ENCODE measurements at regions not wholly inside any gene's neighbourhood (a gene's known extent, or its start where the extent isn't known, plus 50 kb on each side); places are given as distances from the start of the nearest gene placed in this dataset.
"Not testable (repeated sequence)": the region's sequence is repeated elsewhere in the genome, so short reads cannot be mapped to it uniquely, and the experiment has no call there.

DNA sequence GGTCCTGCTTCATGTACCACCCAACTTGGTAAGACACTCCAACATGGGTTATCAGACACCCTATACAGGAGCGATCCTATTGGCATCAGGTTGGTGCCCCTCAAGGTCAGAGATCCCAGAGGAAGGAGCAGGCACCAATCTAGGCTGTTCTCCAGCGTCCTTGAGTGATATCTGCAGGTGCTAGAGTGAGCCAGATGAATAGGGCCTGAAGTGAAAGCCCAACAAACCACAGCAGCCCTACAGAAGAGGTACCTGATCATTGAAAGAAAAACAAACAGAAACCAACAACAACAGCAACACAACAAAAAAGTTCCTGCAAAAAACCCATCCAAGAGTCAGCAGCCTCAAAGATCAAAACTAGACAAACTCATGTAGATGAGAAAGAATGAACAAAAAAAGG is 584.8 kb downstream of the HINT1 start:
- no peak for DNase-seq (ENCODE audit: low read depth in 2 of 2)

DNA sequence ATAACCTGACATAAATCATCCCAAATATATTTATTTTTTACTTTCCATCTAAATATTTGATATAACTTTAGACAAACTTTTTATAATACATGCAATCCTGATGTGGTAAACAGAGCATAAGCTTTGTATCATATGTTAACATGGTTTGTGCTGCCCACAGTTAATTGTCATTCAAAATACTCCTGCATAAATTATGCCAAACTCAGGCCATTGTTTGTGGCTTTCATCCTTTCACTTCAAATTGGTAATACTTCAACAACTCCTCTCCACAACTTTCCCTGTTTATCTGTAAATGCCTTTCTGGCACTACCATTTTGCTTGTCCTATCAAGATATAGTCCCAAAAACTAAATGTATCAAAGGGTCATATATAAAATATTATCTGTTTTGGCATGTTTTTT is 586.7 kb downstream of the HINT1 start:
- DNase-seq (ENCODE audit: low read depth in 2 of 2) = no peak

DNA sequence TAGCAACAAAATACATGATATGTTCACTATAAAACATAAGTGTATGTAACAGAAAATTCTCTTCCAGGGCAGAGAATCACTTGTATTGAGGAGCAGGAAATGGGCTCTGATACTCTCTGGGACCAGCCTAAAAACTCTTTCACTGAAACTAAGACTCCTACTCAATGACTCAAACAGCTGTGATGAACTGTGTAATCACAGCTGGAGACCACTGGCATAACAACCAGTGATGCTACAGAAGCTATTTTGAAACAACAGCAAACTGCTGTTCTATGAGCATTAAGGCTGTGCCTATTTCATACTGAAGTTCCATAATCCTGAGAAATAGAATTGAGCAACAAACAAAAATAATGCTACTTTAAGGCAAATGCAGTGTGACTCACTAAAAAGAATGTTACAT is 594.0 kb downstream of the HINT1 start:
- DNase-seq (ENCODE audit: low read depth in 2 of 2) = no peak

DNA sequence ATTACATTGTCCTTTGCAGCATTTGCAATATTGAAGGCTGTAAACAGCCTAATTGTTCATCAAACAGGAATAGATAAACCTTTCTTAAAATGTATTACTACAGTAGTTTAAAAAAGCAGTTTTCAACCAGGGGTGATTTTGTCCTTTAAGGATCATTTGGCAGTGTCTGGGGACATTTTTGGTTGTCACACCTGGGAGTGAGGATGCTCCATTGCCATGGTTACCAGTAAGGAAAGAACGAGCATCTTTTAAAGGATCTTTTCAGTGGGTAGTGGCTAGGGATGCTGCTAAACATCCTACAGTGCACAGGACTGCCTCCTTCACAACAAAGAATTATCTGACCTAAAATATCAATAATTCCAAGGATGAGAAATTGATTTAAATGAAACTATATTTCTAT is 596.3 kb downstream of the HINT1 start:
- no peak for DNase-seq (ENCODE audit: low read depth in 2 of 2)

DNA sequence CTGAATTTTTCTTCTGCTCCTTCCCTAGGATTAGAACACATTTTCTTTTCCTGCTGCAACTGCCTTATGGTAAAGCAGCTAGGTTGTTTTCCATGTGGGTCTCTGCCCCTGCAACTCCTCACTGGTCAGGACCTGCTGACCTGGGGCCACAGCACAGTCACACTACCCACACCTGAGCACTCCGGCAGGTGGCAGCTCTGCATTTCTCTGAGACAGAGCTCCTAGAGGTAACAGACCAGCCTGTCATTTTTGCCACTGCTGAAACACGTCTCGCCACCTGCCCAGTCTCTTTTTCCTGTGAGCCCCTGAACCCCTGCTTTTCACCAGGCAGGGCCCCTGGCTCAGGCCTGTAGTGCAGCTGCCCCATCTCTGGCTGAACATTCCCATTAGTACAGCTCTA is 609.6 kb downstream of the HINT1 start:
- DNase-seq (ENCODE audit: low read depth in 2 of 2) = no peak

DNA sequence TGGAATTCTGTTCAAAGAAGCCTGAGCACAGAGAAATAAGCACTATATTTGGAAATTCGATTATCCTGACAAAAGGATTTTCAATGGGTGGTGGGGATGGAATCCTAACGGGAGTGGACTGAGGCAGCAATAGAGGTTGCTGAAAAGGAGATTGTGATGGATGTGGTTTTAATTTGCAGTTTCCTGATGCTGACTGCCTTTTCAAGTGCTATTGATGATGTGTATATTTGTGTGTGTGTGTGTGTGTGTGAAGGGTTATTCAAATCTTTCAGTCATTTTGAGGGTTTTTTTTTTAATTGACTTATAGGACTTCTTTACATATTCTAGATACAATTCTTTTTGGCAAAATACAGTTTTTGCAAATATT is 614.5 kb downstream of the HINT1 start:
- DNase-seq (ENCODE audit: low read depth in 2 of 2) = no peak

DNA sequence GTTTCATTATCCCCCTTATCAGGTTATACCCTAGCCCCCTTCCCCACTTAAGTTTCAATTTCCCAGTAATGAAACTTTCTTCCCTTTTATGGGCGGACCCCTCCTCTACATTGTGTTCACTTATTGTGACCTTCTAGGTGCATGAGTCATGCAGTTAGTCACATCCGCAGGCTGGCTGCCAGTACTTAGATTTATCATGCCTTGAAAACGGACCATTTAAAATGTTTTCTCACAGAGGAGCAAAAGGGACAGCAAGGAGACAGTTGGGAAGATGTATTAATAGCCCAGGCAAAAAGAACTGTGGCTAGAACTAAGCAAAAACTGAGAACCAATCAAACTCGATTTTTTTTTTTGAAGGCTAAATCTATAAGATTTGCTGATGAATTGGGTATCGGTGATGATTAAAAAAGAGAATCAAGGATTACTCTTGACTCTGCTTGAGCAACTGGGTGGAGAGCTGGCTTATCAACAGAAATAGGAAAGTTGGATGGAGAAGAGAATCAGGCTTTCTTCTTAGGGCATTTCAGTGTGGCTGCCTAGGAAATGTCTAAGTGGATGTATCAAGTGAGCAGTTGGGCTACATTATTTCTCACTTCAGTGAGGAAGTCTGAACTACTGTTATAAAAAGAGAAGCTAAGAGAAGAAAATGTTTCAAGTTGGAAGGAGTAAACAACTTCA is 615.0 kb downstream of the HINT1 start:
- no peak for DNase-seq (ENCODE audit: low read depth in 2 of 2)

DNA sequence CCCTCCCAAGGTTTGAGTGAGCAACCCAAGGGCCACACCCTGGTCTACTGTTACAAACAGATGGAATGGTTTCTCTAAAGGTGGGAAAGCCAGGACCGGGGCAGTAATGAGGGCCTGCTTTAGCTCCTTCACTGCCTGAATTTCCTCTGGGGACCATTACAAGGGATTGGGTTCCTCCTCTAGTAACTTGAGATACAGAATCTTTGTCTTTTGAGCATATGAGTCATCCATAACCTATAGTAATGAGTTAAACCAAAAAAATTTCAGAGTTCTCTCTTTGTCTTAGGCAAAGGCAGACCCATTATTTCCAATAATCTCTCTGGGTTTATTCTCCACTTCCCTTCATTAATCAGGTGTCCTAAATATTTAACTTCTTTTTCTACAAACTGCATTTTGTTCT is 618.8 kb downstream of the HINT1 start:
- no peak for DNase-seq (ENCODE audit: low read depth in 2 of 2)

DNA sequence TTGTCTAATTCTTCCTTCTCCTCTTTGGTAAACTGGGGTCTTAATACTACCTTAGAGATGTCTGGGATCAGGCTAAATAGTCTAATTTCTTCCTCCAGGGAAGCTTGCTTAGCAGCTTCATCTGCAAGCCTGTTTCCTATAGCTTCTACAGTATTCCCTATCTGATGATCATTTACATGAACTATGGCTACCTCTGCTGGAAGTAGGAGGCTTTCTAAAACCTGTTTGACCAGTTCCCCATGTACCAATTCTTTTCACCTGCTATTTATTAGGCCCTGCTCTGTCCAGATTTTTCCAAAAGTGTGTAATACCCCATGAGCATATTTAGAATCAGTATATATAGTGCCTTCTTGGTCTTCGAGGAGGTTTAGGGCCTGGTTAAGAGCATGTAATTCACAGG is 619.8 kb downstream of the HINT1 start:
- DNase-seq (ENCODE audit: low read depth in 2 of 2) = no peak

DNA sequence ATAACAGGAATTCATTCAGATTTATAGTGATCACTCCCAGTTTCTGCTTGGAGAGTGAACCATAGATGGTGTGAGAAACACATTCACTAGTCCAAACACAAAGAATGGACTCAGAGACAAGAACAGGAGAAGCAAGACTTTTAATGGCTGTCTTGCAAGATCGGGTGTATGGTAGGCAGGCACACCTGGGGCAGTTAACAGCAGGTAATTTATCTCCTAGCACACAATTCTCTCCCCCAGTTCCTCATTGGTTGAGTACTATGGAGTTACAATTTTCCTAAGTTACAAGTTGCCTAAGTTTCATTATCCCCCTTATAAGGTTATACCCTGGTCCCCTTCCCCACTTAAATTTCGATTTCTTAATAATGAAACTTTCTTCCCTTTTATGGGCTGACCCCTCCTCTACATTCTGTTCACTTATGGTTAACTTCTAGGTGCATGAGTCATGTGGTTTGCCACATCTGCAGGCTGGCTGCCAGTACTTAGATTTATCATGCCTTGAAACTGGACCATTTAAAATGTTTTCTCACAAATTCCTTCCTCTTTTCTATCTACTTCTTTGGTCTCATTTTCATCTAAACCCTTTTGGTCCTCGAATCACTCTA is 623.3 kb downstream of the HINT1 start:
- DNase-seq (ENCODE audit: low read depth in 2 of 2) = no peak

DNA sequence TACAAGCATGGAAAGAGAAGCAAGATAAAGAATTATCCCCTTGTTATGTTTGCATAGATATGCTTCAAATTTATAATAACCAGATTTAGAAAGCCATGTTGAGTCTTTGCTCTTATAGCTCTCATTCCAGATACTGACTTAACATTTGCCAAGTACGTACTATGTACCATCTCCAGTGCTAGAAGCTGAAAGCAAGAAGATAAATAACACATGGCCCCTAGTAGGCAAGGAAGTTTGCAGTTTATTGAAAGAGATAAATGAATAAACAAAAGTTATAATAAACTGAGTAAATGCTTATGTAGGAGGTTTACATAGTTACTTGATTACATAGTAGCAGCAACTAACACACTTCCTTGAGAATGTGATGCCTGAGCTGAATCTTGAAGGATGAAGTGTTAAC is 628.4 kb downstream of the HINT1 start:
- DNase-seq (ENCODE audit: low read depth in 2 of 2) = no peak

DNA sequence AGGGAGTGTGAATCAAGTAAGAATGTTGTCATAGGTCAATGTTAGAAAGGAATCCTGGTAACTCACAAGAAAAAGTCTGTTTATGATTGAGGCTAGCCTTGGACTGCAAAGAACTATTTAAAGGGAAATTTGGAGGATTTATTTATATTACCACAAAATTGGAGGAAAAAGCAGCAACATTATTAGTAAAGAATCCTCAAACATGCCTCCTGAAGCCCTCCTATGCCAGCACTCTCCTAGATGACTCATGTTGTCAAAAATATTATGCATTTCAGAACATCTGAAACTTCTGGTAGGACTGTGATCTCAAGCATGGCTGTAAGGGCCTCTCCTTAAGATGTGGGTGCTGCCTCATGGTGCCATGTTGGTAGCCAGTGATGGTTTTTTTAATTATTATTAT is 628.5 kb downstream of the CHSY3 start:
- no peak for DNase-seq (ENCODE audit: low read depth in 2 of 2)

DNA sequence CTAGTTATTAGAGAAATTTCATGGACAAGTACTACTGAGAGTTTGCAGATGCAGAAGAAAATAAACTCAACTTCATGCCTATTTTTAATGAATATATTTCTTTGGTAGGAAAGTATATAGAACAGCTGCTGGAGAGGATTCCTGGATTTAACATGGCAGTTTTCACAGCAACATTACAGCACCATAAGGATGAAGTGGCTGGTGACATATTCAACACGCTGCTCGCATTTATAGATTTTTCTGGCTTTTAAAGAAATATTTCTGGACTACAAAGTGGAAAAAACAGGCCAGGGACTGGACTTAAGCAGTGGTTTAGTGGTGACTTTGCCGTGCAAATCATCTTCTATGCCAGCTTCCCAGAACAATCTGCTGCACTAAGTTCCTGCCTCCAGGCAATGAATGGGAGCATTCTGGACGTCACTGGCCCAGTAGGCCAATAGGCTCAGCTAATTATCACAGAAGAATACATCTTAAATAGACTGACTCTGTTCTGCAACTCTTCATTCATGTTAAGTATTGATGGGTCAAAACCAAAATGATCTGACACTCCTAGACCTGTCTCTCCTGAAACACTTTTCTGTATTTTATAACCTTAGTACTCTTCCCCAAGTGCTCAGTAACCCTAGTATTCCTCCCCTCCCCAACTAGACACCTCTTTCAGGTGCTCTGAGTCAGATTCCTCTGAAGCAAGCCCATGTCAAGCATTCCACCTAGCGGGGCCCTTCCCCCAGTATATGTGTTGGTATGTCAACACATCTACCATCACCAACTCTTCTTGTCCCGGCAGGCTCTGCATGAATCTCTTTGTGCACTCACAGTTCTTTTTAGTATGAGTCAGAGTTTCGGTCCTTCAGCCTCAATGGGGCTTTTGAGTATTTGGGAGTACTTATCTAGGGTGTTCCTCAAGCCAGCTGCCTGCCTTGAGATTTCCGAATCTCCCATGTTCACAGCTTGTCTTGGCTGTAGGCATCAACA is 625.5 kb downstream of the CHSY3 start:
- no peak for DNase-seq (ENCODE audit: low read depth in 2 of 2)

DNA sequence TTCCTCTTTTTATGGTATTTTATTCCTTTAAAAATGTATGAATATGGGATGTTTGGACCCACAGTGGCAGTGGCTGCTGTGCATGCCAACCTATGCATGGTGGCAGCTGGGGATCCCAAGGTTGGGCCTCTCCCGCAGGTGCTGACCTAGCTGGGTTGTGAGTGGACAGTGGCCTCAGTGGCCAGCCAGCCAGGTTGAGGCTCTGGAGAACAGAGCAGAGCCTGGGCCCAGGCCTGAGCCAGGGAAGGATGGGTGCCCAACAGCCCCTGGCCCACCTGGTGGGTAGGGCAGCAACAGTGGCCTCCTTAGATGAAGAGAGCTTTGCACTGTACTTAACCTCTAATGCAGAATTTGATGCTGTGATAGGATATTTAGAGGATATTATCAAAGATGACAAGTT is 624.8 kb downstream of the CHSY3 start:
- DNase-seq (ENCODE audit: low read depth in 2 of 2) = no peak

DNA sequence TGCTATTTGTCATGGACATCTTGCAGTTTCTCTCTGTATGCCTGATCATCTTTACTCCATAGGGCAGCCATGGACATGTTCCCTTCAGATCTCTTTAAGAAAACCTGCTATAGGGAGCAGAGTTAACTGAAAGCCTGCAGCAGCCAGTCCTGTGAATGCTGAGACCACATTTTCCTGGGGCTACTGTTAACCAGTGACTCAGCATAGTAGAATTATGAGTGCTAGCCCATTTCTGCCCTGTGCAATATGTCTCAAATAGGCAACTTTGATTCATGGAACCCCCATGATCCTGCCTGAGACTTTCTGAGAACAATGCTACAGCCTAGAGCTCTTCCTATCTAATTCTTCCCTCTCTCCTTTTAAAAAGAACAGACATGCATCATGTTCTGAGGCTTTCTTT is 624.2 kb downstream of the CHSY3 start:
- no peak for DNase-seq (ENCODE audit: low read depth in 2 of 2)

DNA sequence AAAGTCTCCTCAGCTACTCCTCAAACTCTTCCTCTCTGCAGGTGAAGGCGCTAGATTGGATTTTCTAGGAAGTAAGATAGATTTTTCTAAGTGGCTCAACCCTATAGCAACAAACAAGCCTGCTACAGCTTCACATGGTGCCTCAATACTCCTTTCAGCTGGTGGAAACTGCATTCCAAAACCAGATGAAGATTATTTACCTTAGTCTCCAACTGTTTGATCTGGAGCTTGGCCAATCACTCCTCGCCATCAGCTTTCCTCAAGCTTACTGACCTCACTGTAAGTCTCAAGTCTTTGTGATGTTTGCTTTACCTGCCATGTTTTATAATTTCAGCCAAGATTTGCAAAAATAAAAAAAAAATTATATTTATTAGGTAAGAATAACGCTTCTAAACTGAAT is 622.4 kb downstream of the CHSY3 start:
- no peak for DNase-seq (ENCODE audit: low read depth in 2 of 2)

DNA sequence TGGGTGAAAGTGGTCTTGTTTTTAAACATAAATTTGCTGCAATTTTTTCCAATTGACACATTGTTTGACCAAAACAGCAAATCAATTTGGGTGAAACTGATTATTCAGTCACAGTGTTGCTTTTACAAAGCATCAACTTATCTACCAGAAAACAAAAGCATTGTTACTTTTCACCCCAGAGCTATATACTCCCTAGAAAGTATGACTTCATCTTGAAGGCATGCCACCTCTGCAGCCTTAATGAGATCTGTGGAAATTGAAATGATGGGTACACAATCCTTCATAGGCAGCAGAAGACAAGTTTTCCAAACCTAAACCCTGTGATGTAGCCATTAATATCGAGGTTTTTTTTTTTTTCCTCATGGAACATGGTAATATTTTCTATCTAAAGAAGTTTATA is 615.9 kb downstream of the CHSY3 start:
- DNase-seq (ENCODE audit: low read depth in 2 of 2) = no peak

DNA sequence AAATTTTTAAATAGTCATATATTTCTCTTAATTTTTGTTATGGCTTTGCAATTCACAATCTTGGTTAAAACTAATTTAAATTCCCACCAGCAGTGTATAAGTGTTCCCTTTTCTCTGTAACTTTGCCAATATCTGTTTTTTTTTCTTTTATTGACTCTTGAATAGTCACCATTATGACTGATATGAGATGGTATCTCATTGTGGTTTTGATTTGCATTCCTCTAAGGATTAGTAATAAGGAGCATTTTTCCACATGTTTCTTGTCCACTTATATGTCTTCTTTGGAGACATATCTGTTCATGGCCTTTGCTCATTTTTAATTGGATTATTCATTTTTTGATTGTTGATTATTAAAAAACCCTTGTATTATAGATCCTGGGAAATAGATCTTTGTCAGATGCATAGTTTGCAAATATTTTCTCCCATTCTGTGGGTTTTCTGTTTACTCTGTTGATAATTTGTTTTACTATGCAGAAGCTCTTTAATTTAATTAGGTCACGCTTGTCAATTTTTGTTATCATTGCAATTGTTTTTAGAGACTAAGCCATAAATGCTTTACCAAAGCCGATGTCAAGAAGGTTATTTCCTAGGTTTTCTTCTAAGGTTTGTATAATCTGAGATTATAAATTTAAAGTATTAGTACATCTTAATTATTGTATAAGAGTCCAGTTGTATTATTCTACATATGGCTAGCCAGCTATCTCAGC is 610.9 kb downstream of the CHSY3 start:
- DNase-seq (ENCODE audit: low read depth in 2 of 2) = no peak

DNA sequence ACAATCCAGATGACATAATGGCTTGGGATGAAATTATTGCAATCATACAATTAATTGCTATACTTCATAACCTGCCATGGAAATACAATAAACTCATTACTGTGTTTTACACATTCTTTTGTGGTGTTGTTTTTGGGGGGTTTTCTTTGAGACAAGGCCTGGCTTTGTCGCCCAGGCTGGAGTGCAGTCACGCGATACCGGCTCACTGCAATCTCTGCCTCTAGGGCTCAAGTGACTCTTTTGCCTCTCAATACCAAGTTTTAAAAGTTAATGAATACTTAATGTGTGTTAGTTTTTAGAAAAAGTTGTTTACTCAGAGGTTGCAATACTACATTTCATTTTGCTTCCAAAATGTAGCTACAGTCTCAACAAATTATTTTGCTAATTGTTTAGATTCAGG is 598.4 kb downstream of the CHSY3 start:
- DNase-seq (ENCODE audit: low read depth in 2 of 2) = no peak

DNA sequence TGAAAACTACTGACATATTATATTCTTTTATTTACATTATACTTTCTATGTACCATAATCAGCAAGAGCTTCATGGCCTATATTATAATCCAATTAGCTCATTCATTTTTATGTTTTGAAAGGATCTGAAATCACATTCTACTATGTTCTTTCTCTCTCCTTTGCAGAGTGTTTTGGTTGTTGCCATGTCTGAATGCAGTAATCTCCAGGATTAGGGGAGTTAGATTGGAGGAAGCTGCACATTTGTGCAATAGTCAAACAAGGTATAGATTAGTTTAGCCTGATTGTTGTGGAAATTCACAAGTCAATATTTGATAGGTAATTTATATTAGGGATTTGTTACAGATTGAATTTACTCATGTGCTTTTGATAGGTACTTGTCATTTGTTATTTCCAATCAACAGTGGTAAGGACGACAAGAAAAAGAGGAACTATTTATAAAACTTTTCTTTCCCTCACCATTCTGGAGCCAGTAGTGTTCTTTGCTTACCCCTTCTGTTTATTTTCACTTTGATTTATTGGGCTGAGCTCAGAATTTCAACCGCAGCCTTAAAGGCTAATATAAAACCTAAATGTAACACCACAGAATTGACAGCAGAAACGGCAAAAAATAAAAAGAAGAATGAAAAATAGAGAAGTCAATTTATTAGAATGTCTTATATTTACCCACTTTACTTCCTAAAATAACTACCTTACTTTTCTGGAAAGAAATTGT is 597.0 kb downstream of the CHSY3 start:
- no peak for DNase-seq (ENCODE audit: low read depth in 2 of 2)

DNA sequence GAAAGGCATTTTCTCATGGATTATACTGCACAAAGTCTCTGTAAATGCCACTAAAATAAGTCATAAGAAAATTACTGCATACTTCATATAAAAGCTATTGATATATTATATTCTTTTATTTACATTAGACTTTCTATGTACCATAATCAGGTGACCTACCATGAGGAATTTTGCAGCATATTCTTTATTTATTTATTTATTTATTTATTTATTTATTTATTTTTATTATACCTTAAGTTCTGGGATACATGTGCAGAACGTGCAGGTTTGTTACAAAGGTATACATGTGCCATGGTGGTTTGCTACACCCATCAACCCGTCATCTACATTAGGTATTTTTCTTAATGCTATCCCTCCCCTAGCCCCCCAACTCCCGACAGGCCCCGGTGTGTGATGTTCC is 596.2 kb downstream of the CHSY3 start:
- DNase-seq (ENCODE audit: low read depth in 2 of 2) = not testable (repeated sequence)

DNA sequence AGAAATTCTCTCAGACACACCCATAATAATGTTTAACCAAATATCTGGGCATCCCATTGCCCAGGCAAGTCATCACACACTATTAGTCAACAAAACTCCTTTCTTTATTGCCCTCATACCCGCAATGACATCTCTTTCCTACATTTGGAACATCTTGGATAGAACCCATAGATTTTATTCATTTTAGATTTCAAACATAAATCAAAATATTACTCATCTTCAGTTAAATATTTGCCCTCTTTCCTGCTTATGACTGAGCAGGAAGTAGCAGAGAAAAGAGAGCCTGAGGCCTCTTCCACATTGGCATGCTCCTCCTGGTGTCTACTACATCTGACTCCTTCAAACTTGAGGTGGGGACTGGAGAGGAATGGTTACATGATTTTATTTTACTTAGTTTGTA is 592.0 kb downstream of the CHSY3 start:
- no peak for DNase-seq (ENCODE audit: low read depth in 2 of 2)

Measured in stimulated activated CD8-positive, alpha-beta memory T cell treated with anti-CD3 and anti-CD28 coated beads, Interleukin-15, amount 100 ng/mL, for 4 hours (primary cell).